Stimulated activated CD8-positive, alpha-beta memory T cell treated with anti-CD3 and anti-CD28 coated beads, Interleukin-4, amount 100 ng/mL, for 24 hours (primary cell): ENCODE measurements at regions not wholly inside any gene's neighbourhood (a gene's known extent, or its start where the extent isn't known, plus 50 kb on each side); places are given as distances from the start of the nearest gene placed in this dataset.

Source experiments
- DNase-seq: peaks from one replicate; pipeline ENCODE4 v3.0.0-alpha.2; 2020; ENCODE audit warnings: low read depth

DNA sequence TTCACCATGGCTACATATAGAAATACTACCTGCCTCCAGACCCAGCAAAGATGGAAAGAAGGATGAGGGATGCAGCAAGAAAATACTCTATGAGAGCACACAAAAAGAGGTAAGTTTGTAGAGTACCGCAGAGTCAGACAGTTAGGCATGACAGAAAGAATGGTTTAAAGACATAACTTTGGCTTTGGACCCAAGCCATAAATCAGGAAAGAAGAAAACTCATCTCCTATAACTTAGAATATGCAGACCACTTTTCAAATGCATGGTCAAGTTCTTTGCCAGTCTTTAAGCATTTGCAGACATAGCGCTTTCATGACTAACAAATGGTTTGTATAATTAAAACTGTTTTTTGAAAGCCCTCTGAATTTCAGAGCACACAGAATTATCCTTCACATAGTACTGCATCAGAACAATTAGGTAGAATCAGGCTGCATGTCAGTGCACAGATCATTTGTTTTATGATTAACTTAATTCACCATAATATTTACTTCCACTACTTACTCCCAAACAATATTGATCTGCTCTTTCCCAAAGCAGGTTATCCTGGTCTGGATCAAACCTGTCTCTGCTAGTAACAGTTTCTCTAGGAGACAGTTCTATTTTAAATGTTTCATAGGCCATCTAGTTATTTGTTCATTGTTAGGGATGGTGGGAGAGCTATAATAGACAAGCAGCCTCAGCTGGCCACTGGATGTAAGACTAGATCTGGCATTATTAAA lies 280.7 kb upstream of the NR5A2 start:
- DNase-seq = no peak

DNA sequence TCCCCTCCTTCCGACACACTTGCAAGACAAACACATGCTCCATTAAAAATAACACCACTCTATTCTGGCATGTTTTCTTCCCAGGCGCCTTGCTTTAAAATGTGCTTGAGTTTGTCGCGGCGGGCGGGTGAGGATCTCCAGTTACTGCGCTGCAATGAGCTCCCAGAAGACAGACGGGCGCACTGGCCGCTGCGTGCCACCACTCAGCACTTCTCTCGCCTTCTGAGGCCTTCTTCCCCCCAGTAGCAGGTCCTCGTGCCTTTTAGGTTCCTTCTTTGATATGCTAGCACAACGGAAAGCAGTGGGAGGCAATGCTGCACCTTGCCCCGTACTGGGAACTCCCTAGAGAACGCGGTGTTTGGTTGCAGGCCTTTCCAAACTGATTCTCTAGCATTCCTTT lies 279.5 kb upstream of the NR5A2 start:
- no peak for DNase-seq

DNA sequence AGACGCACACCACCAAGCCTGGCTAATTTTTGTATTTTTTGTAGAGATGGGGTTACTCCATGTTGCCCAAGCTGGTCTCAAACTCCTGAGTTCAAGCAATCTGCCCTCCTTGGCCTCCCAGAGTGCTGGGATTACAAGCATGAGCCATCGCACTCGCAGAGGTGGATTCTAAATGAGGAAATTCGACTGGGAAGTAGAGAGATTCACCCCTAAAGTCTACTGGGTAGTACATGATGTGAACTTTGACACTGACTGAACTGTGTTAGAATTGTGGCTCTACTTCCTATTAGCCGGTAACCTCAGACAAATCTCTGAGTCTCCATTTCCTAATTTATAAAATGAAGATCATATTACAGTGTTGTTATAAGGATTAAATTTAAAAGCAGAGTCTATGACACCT lies 276.0 kb upstream of the NR5A2 start:
- DNase-seq = no peak

DNA sequence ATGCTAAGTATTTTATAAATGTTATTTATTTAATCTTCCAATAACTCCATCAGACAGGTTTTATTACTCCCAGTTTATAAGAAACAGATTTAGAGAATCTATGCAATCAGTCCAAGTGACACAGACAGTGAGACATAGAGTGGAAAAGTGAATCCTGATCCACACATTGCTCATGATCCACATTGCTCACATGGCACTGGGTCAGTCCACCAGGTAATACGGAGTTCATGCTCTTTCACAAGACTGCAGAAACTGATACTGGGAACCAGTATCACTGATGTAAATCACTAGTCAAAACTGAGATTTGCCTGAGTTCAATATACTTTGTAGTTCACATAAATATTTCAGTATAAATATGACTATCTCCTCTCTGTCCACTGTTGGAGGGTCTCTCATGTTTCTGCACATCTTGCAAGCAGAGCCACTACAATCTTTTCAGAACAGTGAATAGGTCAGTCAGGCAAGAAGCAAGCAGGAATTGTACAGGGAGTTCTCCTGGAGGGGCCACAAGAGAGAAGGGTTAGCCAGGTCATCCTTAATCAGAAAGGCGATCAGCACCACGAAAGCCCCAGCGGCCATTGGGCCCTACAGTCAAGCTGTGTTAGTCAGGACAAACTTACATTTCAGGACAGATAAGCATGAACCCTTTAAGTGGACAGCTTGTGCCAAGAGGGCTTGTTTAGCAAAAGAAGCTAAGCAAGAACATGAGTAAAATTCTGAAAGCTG lies 275.4 kb upstream of the NR5A2 start:
- no peak for DNase-seq

DNA sequence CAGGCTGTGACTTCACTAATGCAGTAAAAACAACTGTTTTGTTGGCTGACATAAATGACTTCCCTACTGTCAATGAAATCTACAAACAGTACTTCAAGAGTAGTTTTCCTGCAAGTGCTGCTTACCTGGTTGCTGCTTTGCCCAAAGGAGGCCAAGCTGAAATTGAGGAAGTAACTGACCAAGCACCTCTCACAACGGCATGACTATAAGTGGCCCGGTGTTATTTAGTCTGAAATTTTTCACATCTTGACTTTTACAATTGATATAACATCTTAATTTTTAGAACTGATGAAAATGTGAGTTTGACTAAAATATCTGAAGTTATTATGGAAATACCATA lies 274.9 kb upstream of the NR5A2 start:
- no peak for DNase-seq

DNA sequence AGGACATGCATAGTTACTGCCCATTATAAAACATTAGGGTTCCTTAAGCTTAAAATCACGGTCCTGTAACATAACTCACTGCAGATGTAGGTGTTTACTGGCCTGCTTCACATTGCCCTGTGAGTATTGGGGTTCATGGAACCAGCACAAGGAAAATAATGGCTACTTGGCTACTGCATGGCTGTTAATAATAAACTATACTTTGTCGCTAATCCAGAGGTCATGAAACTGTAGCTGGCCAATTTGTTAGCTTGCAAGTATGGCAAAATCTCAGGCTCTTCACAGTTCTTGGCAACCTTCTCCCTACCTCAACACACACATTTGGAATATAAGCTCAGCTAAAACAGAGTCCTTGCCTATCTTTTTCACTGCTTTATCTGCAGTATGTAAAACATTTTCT lies 274.0 kb upstream of the NR5A2 start:
- no peak for DNase-seq

DNA sequence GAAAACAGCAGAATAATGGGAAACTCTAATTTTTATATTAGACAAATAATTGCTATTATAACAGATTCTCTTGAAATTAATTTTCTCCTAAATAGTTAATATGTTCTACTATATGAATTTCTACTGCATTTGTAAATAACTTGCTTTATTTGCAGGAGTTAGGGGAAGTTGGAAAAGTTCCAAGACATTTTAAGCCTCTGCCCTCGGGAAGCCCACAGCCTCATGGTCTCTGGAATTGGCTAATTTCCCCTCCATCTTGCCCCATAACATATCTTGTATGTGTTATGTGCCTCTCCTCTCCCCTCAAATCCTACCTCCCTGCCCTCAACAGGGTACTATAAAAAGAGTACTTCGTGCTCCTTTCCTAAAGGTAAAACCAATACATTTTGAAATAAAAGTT lies 271.4 kb upstream of the NR5A2 start:
- DNase-seq = no peak

DNA sequence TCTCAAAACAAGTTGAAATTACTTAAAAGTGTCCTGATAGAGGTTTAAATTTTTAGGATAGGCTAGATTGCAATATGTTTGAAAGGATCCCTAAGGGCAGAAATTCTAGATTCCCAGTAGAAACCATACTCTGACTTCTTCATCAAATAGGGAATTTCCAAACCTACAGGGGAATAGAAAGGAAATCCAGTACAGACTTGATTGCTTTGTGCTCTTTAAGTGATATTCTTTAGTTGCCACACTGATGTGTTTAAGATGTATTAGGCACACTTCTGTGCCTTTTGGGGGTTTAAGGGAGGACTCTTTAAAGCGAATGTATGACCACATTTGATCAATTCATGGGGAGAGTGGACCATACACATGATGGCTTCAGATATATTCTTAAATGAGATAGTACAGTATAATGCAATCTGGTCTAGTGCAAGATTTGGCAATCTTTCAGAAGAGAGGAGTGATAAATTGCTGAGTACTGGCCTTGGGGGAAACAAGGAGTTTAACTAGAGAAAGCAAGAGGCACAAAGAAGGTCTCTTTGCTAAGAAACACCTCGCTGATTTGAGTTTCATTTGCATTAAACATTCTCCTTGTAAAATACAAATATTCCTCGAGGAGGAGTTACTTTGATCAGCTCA lies 268.8 kb upstream of the NR5A2 start:
- DNase-seq = no peak

DNA sequence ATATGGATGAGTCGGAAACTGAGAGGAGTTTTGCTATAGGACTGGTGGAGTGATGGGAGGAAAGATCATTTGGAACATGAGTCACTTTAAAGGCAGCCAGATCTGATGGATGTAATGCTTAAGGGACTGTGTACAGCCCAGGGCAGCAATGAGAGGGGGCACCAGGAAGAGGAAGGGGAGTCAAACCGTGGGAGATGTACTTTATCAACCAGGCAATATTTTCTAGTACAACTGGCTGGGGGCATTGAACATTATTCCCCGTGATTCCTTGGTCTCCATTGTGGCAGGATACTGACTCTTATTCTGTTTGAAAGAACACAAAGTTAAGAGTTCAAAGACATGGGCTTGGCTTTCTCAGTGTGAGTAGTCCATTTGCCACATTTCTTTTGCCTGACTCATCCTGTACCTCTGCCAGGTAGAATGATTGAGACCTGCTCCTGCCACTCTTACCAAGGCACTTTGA lies 268.2 kb upstream of the NR5A2 start:
- DNase-seq = no peak

DNA sequence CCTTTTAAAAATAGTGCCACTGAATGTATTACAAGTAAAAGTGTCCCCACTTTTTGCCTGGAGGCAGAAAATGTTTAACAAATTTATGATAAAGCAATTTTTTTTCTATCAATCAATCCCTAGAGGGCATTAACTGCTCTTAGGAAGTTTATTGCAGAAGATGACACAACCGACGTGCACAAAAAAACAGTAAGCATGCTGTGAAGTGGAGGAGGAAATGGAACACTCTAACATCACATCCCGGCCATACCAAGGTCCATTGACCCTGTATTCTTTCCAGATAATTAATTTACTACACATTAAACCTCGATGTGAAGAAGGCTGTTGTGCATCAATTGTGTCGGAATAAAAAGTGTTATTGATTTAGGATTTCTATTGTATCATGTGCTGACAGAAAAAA lies 264.9 kb upstream of the NR5A2 start:
- DNase-seq = no peak

DNA sequence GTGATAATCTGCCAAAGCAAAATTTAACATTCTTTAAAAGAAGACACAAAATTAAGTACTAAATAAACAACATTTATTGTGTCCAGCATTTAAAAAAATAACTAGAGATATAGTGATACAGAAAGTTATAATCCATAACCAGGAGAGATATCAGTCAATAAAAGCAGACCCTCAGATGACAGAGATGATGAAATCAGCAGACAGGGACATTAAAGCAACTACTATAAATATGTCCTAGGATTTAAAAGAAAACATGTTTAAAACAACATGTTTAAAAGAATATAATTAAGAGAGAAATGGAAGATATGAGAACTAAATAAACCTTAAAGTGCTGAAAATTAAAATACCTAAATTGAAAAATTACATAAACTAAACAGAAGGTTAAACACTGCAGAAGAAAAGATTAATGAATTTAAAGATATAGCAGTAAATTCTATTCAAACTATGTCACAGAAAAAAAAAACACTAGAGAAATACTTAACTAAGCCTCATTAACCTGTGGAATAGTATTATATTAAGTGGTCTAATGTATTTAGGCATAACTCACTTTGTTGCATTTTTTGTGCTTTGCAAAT lies 261.2 kb upstream of the NR5A2 start:
- no peak for DNase-seq

DNA sequence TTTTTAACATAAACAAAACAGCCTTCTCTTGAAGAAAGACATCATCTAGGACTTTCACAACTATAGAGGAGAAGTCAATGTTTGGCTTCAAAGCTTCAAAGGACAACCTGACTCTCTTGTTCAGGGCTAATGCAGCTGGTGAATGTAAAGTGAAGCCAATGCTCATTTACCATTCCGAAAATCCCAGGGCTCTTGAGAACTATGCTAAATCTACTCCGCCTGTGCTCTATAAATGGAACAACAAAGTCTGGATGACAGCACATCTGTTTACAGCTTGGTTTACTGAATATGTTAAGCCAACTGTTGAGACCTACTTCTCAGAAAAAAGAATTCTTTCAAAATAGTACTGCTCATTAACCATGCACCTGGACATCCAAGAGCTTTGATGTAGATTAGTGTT lies 259.8 kb upstream of the NR5A2 start:
- DNase-seq = no peak

DNA sequence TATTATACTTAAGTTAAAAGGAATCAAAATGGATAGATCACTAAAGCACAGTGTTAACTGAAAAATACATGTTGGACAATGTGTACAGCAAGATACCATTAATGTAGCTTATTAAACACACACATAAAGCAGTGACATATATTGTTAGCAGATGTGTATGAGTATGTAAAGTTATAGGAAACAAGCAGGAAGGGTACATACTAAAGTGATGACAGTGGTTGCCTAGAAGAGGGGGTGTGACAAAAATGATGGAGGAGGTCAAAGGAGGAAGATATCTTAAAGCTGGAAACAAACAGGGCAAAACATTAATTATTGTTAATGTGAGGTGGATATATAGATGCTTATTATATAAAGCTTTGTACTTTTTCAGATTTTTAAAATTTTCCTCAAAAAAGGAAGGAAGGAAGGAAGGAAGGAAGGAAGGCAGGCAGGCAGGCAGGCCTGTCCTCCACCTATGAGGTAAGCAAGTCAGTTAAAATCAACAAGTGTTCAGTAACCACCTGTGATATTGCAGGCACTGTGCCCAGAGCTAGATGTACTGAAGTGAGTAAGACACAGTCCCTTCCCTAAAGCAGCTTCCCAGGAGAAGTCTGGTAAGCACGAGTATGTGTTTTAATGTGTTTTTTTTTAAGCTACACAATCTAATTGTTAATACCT lies 252.9 kb upstream of the NR5A2 start:
- no peak for DNase-seq

DNA sequence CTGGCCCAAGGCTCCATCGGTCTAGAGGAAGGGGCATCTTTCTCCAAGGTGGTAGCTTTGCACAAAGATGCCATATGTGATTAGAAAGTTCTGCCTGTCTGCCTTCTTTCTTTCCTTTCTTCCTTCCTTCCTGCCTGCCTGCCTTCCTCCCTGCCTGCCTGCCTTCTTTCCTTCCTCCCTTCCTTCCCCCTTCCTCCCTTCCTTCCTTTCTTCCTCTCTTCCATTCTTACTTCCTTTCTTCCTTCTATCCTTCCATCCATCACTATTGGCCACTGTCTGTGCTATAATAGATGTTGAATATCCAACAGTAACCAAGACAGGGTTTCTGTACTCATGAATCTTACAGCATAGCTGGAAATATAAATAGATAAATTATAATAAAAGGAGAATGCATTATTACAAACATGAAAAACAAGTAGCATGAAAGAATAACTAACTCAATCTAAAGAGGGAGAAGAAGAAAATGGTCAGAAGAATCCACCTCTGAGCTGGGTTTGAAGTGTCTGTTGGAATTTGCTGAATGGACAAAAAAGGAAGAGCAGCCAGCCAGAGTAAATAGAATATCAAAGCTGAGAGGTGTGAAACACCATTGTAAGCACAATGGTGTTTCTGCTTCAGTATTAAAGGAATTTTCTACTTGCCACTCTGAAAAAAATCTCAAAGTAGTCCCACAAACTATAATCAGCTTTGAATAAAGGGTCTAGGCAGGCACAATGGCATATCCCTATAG lies 250.6 kb upstream of the NR5A2 start:
- DNase-seq = no peak

DNA sequence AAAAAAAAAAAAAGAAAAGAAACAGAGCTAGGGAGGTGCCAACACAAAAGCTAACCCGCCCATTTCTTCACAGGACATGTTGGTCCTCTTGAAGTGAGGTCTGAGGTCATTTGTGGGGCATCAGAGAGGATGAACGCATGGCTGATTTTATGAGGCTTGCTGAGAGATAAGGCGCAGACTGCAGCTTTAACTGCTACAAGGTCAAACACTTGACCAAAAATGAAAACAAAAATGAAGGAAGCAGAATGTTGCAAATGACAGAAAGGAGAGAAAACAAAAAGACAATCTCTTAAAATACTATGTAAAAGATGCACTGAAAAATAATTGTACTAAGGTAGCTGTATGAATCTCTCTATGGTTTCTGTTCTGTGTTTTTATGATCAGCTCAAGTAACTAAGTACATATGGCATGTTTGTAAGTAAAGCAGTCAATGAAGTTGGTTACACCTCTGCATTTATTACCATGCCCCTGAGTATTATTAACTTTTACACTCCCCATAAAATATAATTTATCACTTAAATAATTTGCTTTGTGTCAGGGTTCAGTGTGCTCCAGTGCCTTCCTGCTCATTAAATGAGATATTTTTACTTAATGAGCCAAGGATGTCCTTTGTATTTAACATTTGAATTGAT lies 249.1 kb upstream of the NR5A2 start:
- DNase-seq = no peak

DNA sequence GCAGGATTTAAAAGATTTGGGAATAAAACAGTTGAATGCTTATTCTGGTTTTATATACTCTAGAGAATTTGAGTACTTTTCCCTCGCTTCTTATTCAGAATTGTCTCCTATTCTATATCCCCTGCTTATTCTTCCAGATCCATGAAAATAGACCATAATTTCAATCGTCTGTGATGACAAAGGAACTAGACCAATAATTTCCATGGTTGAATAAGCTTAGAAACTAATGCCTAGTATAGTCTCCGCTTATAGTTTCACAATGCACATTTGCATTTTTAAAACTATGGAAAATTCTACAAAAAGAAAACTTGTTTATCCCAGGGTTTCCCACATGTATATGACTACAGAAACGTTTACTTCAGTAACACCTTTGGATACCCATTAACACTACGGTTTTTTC lies 247.4 kb upstream of the NR5A2 start:
- no peak for DNase-seq

DNA sequence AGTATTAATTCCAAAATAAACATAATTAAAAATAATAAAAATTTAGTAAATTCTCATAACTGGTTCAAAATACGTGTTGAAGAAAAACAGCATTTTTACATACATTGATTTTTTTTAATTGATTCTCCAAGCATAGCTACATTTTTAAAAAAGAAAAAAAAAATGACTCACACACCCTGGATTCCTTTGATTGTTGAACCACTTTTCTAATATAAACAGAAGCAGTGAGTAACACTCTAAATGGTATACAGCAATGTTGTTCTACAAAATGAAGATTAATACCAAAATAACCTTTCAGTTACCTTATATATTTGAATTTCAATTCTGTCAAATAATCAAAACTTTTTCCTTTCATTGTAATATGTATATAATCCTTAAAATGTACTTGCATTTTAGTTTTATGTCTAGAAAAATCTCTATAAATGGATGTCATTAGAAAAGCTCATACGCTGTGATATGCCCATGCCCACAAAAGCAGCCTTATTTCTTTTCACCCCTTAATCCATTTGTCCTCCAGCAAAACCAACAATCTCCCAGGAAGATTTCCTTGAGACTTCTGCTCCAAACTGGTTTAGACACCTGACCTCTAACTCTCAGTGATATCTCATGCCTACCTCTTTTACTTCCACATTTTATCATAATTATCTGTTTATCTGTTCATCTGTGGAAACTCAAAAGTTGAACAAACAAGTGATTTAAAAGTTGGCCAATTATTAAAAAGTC lies 246.4 kb upstream of the NR5A2 start:
- no peak for DNase-seq

DNA sequence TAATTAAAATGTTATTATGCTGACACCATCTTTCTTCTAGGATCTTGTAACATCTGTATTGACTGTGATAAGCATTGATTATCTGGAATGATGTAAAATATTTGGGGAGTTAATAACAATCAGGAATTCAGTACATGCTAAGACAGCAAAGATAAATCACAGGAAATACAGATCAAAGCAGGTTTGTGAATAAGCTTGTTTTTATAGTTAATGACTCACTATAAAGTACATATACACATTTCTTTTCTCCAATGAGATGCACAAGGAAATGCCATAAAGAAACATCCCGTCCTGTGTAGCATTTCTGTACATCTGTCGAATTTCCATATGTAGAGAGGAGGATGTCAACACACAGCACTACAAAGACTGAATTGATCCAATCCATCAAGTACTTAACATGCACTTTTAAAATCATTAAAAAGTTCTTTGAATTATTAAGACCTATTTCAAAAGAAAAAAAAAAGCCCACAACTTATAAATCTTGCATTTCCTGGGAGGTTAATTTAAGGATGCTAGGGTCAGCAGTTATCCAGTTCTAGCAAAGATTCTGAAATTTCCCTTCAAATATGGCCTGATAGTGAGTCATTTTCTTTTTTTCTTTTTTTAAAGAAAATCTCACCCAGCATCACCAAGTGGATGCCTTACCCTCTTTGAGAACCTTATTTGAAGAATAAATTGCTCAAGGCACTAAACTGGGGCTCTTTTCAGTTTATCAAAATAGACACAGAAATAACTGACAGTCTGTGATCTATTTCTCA lies 243.2 kb upstream of the NR5A2 start:
- DNase-seq = no peak

DNA sequence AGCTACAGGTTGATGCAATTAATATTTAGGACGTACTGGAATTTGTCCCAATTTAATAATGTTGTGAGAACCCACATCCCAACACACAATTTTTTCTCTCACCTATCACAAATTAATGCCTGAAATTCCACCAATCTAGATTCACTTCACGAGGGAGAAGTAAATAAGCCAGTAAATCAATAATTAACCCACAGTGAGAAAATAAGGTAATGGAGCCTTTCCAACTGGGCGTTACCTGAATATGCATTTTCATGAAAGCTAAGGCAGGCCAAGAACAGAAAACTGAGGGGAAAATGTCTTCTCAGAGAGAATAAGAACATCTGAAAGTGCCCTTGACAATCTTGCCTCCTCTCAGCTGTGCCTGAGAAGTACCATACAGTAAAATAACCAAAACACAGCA lies 240.8 kb upstream of the NR5A2 start:
- DNase-seq = no peak

DNA sequence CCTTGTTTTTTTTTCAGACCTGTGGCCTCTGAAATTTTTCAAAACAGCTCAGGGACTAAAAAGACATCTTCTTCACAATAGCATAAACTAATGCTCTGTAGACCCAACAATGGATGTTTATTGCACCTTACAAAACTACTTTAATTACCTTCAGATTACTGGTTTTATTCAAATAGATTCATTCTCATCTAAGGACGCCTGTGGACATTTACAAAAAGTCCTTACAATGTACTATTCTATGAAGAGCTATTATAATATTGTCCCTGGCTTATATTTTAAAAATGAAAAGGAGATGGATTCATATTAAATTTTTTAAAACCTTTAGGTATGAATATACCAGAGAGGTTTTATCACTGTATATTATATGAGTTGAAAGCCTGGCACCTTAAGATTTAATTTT lies 238.4 kb upstream of the NR5A2 start:
- DNase-seq = no peak
